PC-3 (cell line): ENCODE measurements at regions not wholly inside any gene's neighbourhood (a gene's known extent, or its start where the extent isn't known, plus 50 kb on each side); places are given as distances from the start of the nearest gene placed in this dataset.

Experiments used
- EZH2 ChIP-seq: fragments of 300-600 bp; sonication (generic); IDR thresholded peaks from one replicate; pipeline ENCODE4 v1.6.1; 2017; ENCODE audit warnings: antibody characterized with exemption, mild to moderate bottlenecking, low read length; ENCODE audit not compliant: unreplicated experiment
- EZH2phosphoT487 ChIP-seq: fragments of 300-600 bp; sonication (generic); IDR thresholded peaks from 2 replicates; pipeline ENCODE4 v1.6.1; 2018; ENCODE audit warnings: mild to moderate bottlenecking, antibody characterized with exemption, low read length, borderline replicate concordance
- TF ChIP-seq, protein P1 (sequence below): fragments of 300-600 bp; sonication (generic); conservative IDR thresholded peaks from 2 replicates; pipeline ENCODE4 v1.5.1; 2017; ENCODE audit warnings: antibody characterized with exemption, low read depth, mild to moderate bottlenecking, low read length

DNA sequence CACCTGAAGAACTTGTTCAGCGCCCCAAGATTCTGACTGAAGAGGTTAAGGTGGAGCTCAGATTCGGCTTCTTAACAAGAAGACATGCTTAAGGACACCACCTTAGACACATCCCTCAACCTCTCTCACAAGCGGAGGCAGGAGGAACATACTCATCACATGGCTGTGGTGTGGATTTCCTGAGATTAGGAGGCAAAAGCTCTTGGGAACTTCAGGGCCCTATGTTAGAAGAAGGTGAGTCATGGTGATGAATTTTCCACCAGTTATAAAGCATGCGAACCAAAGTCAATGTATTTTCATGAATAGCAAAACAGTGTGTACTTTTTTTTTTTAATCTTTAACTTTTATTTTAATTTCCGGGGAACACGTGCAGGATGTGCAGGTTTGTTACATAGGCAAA, 212.2 kb upstream of the SUCLG2 start:
- TF ChIP-seq EZH2 (no peak), EZH2phosphoT487 (no peak)
- TF ChIP-seq, protein P1, sequence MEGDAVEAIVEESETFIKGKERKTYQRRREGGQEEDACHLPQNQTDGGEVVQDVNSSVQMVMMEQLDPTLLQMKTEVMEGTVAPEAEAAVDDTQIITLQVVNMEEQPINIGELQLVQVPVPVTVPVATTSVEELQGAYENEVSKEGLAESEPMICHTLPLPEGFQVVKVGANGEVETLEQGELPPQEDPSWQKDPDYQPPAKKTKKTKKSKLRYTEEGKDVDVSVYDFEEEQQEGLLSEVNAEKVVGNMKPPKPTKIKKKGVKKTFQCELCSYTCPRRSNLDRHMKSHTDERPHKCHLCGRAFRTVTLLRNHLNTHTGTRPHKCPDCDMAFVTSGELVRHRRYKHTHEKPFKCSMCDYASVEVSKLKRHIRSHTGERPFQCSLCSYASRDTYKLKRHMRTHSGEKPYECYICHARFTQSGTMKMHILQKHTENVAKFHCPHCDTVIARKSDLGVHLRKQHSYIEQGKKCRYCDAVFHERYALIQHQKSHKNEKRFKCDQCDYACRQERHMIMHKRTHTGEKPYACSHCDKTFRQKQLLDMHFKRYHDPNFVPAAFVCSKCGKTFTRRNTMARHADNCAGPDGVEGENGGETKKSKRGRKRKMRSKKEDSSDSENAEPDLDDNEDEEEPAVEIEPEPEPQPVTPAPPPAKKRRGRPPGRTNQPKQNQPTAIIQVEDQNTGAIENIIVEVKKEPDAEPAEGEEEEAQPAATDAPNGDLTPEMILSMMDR = no peak
